ENCODE measurements at regions not wholly inside any gene's neighbourhood (a gene's known extent, or its start where the extent isn't known, plus 50 kb on each side); places are given as distances from the start of the nearest gene placed in this dataset.

DNA sequence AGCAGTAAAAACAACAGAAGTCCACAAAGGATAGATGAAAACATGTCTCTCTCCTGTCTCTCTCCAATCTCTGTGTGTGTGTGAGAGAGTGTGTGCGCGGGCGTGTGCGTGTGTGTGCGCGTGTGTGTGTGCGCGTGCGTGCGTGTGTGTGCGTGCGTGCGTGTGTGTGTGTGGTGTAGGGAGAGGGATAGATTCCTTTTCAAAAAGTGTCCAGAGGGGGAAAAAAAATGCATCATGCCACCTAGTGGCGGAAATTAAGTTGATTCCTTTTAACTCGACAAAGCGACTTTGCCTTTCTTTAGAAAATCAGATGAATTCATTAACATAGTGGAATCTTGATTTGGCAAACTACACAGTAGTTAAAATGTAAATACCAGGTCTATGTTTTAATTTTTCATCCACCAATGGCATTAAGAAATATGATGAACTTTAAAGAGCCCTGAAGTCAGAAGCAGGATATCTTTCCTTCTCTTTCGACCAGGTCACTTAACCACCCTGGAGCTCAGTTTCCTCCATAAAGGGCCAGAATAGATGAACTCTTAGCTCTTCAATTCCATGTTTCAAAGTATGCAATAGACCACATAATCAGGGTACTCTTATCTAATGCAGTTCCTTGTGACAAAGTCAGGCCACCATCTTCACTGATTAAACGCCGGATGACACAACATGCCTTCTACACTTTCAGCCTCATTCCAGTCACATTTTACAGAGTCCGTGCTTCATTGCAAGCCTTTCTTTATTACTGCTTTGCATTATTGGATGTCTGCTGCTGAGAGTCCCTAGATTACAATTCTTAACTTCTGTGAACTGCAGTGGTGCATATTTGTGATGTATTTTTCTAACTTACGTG, 162.8 kb downstream of the FBXO8 start:
- DNase-seq (ENCODE audit: low read depth), result peak; percentile 71

DNA sequence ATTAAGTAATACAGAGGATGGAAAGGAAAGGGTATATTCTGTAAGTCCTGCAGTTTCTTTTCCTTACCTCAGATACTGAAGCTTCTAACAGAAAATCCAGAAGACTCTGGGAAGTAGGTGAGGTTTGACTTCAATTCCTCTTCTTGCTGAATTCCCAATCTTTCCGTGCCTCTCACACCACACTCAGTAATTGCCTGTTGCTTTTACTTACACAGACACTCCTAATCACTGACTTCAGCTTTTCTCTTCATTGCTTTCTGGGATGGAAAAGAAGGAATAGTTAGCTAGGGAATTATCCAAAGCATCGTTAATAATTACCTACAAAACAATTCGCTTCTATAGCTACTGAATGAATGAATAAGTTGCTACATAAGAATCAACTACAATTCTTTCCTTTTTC, 163.6 kb downstream of the FBXO8 start:
- DNase-seq (ENCODE audit: low read depth), result no peak

DNA sequence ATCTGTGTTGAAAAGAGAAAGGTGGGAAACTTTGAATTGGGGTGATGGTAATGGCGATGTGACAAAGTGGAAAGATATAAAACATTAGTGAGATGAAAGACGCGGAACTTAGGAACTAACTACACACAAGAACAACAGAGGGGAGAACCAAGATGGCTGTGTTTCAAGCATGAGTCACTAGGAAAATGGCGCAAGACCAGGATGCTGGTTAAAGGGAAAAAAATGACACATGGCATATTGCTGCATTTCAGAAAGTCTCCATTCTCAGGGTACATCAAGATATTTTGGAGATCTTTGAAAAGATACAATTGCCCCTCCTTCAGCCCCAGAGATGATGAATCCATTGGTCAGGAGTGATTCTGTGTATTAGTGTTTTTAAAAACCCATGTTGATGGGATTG, 164.4 kb downstream of the FBXO8 start:
- DNase-seq (ENCODE audit: low read depth), result peak; percentile 81

DNA sequence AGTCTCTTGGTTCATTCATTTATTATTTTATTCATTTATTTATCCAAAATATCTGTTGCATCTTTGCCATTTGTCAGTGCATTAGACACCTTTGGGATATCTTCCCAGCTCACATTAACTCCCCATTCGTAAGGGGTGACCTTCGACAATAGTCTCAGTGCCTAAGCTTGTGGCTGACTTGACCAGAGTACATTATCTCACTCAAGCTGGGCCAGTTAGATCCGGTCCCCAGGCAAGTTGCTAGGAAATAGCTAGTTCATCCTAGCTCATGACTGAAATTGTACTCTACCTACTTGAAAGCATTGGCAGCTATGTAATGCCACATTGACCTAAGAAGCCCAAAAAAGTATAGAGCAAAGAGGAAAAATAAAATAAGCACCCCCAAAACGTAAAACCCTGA, 165.3 kb downstream of the FBXO8 start:
- DNase-seq (ENCODE audit: low read depth), result no peak

DNA sequence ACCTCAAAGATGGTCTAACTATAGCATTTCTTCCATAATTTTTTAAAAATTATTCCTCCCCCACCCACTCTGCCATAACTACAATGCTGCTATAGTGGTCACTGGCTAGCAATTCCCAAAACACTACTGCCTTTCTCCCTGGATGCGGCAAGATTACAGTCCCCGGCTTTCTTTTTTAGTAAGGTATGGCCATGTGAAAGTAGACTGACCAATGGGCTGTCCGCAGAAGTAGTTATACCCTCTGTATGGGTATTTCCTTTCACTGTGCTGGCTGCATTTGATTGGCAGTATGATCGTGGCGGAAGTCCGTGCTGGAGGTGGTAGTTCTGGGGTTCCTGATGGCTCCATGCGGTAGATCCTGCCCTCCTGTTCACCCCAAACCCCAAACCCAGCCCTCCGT, 166.0 kb downstream of the FBXO8 start:
- no peak for DNase-seq (ENCODE audit: low read depth)

DNA sequence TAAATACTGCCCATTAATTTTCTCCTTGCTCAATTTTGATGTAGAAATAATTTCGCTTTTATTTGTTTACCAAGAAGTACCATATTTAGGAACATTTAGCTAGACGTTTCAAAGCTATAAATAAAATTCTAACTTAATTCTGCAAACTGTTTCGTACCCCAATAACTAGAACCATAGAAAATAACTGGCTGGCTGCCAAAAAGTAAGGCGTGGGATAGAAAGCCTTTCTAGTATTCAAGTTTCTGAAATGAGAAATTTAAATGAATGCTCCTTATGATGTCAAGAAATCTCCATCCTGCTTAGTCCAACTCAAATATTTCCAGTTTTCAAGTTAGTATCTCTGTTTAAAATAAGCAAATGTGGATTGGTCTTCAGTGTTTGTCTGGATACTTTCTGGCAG, 167.4 kb downstream of the FBXO8 start:
- DNase-seq (ENCODE audit: low read depth), result no peak

DNA sequence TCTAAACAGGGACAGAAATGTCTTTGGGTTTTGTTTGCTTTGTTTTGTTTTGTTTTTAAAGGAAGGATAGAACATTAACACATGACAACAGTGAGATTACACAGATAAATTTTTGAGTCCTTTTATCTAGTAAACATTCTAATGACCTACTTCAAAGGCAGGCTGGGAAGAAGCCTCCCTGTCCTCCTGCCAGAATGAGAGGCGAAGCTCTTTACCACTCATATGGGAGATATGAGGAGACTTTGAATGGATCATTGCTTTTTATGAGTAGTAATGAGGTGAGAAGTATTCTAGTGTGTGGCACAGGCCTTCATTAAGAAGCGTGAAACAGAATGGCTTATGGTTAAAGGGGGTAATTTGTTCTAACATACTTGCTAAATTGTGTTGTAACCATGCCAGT, 172.0 kb downstream of the FBXO8 start:
- no peak for DNase-seq (ENCODE audit: low read depth)

DNA sequence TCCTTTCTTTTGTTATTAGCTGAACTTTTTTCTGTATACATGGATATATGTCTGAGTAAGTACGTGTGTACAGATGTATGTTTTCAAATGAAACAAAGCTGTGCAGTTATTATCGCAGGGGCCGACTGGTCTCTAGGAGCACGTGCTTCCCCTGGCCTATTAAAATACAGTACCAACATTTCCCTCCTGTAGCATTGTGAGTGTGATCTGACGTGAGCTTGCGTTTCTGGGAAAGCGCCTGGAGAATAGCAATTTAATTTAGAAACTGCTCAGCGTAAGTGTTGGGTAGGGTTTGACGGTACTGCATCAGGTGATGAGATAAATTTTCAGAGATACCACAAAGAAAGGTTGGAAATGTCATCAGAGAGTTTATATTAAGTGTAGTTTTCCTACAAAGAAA, 173.3 kb downstream of the FBXO8 start:
- no peak for DNase-seq (ENCODE audit: low read depth)

DNA sequence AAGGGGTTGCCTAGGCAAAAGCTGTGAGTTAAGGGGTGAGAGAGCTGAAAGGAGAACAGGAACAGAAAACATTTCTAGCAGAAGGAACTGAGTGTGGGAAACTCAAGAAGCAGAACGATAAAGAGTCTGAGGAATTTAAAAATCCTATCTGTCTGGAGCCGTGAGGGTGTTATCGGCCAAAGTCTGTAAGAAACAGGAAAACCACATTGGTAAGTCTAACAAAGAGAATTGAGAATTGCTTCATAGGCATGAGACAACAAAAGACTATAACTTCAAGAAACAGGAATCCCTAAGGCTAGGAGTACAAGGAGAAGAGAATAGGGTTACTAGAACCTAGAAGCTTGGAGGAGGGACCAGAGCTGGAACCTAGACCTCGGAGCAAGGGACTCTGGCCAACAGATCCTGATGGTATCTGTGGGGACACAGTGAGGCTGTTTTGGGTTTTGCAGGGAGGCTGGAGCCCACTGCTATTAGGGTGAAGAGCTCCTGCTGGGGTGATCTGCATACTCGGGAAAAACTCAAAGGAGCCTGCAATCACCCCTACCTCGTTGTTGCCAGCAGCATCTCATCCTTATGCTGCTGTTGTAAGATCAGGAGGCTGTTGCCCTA, 175.6 kb downstream of the FBXO8 start:
- no peak for DNase-seq (ENCODE audit: low read depth)

DNA sequence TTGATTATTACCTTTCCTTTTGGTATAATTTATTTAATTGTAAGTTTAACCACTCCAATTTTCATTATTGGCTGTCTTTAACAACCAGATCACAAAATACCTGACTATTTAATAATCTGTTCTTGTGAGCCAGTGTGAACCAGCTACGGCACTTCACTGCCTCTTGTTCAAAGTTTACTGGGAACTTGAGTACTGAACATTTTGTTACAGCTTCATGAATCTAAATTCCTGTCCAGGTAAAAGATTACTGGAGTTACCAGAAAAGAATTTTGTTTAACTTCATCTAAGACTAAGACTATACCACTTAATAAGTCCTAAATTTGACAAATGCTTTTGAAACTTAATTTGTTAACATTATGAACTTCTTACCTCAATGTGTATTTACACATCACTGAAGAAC, 178.3 kb downstream of the FBXO8 start:
- DNase-seq (ENCODE audit: low read depth), result no peak

DNA sequence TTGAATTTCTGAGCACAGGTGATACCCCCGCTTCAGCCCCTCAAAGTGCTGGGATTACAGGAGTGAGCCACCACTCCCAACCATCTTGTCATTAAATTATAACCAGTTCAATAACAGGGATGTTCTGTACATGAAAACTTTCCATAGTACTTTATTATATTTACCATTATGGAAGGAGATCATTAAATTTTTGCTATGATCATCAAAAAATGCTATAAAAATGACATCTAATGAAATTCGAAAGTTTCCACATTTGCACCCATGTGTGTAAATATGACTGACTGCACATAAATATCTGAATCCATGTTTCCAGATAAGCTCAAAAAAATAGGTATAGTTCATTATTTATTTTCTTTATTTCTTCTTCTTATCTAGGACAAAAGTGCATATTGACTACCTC, 182.6 kb downstream of the FBXO8 start:
- DNase-seq (ENCODE audit: low read depth), result no peak

DNA sequence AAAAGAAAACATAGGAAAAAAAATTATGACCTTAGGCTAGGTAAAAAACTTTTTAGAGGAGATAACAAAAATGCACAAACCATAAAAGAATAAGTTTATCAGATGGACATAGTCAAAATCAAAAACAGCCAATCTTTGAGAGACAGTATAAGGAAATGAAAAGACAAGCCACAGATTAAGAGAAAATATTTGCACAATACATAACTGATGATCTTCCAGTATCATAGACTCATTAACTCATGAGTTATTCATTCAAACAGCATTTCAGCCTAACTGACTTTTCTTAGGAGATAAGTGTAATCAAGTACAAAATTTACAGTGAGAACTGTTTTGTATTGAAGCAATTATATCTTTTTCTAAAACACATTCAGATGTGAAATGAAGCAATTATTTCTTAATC, 183.8 kb downstream of the FBXO8 start:
- no peak for DNase-seq (ENCODE audit: low read depth)

DNA sequence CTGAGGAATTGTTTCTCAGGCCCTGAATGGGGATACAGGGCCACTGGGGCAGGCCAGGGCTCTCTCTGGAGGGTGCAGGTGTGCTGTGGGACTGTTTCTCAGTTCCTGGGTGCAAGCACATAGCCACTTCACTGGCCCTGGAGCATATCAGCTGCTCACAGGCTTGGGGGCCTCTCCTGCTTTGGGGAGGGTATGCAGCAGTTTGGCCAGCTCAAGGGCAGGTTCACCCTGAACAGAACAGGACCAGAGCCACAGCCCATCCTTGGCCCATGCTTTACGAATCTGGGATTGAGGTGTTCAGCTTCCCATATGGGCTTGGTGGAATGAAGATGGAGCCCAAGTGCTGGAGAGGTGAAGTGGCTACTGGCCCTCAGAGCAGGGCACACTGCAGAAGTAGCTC, 186.5 kb downstream of the FBXO8 start:
- no peak for DNase-seq (ENCODE audit: low read depth)

DNA sequence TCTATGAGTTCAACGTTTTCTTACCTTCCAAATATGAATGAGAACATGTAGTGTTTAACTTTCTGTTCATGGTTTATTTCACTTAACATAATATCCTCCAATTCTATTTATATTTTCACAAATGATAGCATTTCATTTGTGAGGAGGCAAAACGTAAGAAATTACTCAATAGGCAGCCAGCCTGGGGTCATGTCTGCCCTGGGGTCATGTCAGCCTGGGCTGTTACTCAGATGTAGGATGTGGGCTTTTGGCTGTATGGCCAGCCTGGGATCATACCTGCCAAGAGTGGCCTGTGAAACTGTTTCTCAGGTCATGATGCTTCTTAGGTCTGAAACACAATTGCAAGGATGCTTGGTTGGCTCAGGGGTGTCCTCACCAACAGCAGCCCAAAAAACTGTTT, 187.0 kb downstream of the FBXO8 start:
- DNase-seq (ENCODE audit: low read depth), result no peak

DNA sequence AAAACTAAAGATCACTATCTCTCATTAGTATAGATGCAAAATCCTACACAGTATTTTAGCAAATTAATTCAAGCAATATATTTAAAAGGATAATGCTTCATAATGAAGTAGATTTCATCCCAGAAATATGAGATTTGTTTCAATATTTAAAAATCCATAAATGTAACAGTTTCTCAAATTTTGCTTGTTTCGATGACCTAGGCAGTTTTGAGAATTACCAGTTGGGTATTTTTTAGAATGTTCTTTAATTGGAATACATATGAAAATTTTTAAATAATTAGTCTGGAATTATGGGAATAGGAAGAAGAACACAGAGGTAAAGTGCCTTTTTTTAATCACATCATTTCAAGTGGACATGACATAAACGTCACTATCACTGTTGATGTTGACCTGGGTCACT, 192.3 kb downstream of the FBXO8 start:
- DNase-seq (ENCODE audit: low read depth), result no peak

DNA sequence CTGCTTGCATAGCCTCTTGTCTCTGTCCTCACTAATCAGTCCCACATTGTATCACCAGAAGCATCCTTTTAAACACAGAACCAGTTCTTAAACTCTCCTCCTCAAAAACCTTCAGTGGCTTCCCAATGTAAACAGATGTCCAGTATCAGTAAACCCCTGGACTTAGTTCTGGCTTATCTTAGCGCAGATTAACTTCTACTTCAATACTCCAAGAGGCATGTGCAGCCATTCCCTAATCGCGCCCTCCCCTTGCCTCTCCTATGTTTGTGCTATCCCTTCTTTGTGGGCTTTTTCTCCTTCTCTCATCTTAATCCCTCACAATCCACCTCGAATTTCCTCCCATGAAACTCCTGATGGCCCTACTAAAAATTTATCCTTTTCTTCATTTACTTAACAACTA, 193.8 kb downstream of the FBXO8 start:
- DNase-seq (ENCODE audit: low read depth), result no peak

DNA sequence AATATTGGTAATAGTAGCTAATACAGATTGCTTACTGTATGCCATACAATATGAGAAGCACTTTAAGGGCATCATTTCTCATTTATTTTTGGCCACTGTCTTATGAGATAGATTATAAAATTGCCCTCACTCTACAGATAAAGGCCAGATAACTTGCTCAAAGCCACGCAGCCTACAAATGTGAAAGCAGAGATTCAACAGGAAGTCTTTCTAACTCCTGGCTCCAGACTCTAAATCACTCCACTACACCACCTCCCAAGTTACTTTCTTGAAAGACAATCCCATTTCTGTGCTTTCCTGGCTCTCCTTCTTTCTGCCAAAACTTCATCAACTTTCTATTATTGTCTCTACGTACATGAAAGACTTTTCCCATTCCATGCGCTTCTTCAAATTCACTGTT, 194.7 kb downstream of the FBXO8 start:
- DNase-seq (ENCODE audit: low read depth), result no peak

DNA sequence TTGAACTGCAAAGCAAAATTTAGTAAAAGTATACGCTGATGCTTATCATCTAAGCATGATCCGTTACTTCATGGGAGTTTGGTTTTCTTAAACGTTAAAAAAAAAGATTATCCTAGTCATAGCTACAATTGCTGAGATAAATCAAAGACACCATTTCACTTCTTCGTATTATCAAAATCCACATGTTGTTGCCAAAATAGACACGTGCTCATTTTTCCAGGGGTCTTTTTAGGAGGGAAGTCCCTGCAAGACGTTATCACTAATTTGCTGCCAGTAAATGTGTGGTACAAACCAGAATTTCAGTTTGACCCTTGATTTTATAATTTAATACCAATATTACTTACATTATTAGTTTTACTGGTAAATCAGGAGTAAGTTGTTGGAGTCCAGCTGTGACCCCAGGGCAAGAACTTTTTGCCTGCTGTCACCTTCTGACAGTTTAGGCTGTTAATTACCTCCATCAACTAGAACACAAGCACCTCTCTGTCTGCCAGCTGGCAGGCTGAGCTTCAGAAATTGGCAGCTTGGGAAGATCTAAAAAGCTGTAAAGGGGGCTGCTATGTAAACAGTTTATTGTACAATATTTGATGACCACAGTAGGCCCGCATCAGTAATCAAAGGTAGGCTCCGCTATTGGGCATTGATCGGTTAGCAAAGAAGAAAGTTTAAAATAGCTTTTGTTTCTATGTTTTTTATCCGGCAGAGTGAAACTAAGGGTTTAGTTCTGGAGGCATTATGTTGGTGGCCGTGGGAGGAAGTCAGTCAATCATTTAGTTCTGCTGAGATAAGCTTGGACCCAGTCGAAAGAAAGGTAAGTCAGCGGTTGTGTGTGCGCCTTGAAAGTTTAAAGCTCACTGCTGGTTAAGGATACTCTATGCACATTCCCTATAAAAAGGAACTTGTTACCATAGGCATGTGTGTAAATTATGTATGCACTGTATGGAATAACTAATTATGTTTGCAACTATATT, 196.4 kb downstream of the FBXO8 start:
- no peak for DNase-seq (ENCODE audit: low read depth)

DNA sequence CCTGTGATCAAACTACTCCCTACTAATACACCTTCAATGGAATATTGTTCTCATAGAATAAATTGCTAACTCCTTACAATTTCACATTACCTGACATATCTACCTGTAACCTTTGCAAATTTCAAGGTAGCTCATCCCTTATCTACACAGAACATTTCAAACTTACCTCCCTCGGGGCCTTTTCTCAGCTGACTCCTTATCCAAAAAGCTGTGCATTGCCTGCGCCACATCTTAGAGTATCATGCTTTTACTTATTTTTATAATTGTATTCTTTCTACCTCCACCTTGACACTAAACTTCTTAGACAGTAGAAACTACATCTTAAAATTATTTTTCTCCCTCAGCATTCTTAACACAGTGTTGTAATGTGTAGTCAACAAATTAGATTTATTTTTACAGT, 198.5 kb downstream of the FBXO8 start:
- DNase-seq (ENCODE audit: low read depth), result no peak

DNA sequence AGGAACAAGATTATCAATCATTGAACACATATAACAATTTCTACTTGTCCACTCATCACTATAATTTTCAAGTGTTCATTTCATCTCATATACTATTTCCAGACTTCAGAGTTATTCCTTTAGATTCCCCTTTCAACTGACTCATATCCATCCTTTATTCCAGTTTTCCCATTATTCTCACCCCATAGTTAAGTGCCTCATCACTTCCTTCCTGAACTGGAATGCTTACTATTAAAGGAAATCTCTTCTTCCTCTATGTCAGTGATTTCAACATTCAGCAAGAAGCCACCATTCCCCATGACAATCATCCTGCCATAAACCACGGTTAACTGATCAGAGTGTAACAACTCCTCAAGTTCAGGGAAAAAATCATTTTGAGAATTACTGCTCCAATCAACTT, 198.9 kb downstream of the FBXO8 start:
- no peak for DNase-seq (ENCODE audit: low read depth)

DNA sequence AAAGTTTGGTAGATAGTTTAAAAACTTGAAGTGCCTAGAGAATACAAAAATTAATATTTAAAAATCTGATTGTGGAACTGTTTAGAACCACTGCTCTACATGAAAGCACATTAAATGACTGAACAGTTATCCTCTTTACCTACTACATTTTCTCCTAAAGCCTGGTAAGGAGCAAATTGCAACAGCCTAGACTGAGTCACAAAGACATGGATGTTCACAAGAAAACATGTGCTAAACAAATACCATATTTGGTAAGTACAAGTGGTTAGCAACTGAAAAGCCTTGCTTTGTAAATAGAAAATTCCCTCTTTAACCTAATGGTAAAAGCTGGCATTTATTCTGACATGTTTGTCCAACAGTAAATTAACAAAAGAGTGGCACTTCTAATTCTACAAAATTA, 203.1 kb downstream of the FBXO8 start:
- peak; percentile 82 for DNase-seq (ENCODE audit: low read depth)

DNA sequence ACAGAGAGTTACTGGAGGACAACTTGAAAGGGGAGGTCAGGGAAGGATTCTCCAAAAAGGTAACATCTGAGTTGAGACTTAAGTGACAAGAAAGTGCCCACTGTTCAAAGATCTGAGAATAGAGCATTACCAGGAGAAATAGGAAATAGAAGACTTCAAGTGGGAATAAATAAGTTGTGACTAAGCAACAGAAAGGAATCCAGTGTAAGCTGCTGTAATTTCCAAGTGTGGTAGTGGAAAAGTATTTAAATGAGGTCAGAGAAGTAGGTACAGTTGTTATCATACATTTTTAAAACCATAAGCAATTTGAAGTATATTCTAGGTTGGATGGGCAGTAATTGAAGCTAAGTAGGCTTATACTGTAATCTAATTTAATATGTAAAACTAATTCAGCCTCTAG, 211.9 kb downstream of the FBXO8 start:
- DNase-seq (ENCODE audit: low read depth), result peak; percentile 11

DNA sequence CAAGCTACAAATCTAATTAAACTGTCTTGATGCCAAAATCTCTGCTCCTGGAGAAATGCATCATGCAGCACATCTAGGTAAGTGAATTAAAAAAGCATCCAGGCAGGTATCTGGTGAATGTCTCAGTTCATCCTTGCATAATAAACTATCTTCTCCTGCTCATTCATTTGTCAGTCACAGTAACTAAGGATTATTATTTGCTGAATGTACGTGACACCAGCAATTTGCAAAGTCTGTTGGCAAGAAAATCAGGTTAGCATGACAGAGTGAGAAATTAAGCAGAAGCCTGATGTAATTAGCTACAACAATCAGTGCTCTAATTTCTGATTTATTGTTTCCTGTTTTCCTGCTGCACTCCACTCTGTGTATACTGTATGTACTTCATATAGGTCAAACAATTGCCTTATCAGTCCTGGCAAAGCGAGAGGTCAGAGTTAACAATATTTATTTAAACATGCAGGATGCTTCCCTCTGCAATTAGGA, 213.6 kb downstream of the FBXO8 start:
- DNase-seq (ENCODE audit: low read depth), result no peak
